Brain microvascular endothelial cell (primary cell): ENCODE measurements at regions not wholly inside any gene's neighbourhood (a gene's known extent, or its start where the extent isn't known, plus 50 kb on each side); places are given as distances from the start of the nearest gene placed in this dataset.

Source experiments
- DNase-seq: peaks from one replicate; pipeline ENCODE4 v3.0.0-alpha.2; 2020
- H3K27ac ChIP-seq: fragments of 250-450 bp; sonication (Bioruptor Pico); 2 replicates; pipeline ENCODE4 v1.5.1; 2020; ENCODE audit warnings: mild to moderate bottlenecking, moderate library complexity
- H3K27me3 ChIP-seq: fragments of 250-450 bp; sonication (Bioruptor Pico); replicated peaks from 2 replicates; pipeline ENCODE4 v1.5.1; 2020; ENCODE audit warnings: mild to moderate bottlenecking
- H3K36me3 ChIP-seq: fragments of 250-450 bp; sonication (Bioruptor Pico); replicated peaks from 2 replicates; pipeline ENCODE4 v1.5.1; 2020; ENCODE audit warnings: mild to moderate bottlenecking
- H3K4me3 ChIP-seq: 2 replicates; pipeline ENCODE4 v1.5.1; 2011; ENCODE audit warnings: low read depth, mild to moderate bottlenecking, control low read depth, low read length, moderate library complexity
- CTCF ChIP-seq: IDR thresholded peaks from 2 replicates; pipeline ENCODE4 v1.5.1; 2011; ENCODE audit warnings: low read depth, mild to moderate bottlenecking, moderate library complexity, low read length, control low read depth, inconsistent platforms; ENCODE audit errors: missing control alignments
- in situ Hi-C: cut with HindIII; loops from 2 replicates; pipeline ENCODE4 v1.10.0; 2017; ENCODE audit warnings: low sequenced_read_pairs, low pct_ligation_motif_present

- in situ Hi-C loops, result no loop called here
These were observed 257.8 kb downstream of the ARAP2 start for GRCh38 chr4:35986537-35986936.

GRCh38 chr4:35993606-35994005, 250.7 kb downstream of the ARAP2 start:
- no peaks in the 10 kb centered on the region for H3K27me3 ChIP-seq
- H3K36me3 ChIP-seq, result no peaks in the 10 kb centered on the region
- no peak overlapping the region for H3K4me3 ChIP-seq
- TF ChIP-seq CTCF, result no peak
- no peak for DNase-seq
- H3K27ac ChIP-seq, result no peak overlapping the region
- in situ Hi-C loops, result no loop called here

More at GRCh38 chr4:35986537-35986936, 257.8 kb downstream of the ARAP2 start:
- Histone ChIP-seq H3K4me3 (no peak overlapping the region), H3K27me3 (no peaks in the 10 kb centered on the region), H3K36me3 (no peaks in the 10 kb centered on the region), H3K27ac (no peak overlapping the region)
- no peak for TF ChIP-seq CTCF
- no peak for DNase-seq

- no peak for TF ChIP-seq CTCF
- no peaks in the 10 kb centered on the region for H3K27me3 ChIP-seq
- no peak for DNase-seq
- in situ Hi-C loops, result no loop called here
- no peak overlapping the region for H3K27ac ChIP-seq
- no peaks in the 10 kb centered on the region for H3K36me3 ChIP-seq
- H3K4me3 ChIP-seq, result no peak overlapping the region
These were observed 243.3 kb downstream of the ARAP2 start for GRCh38 chr4:36000941-36001557.

GRCh38 chr4:36003051-36003450, 241.3 kb downstream of the ARAP2 start:
- TF ChIP-seq CTCF, result no peak
- no peak overlapping the region for H3K27ac ChIP-seq
- in situ Hi-C loops, result no loop called here

GRCh38 chr4:36004204-36004851, 240.0 kb downstream of the ARAP2 start:
- no peak for TF ChIP-seq CTCF
- Histone ChIP-seq H3K36me3 (no peaks in the 10 kb centered on the region), H3K4me3 (no peak overlapping the region), H3K27me3 (no peaks in the 10 kb centered on the region), H3K27ac (no peak overlapping the region)
- DNase-seq, result no peak
- in situ Hi-C loops, result no loop called here

More at GRCh38 chr4:36003051-36003450, 241.3 kb downstream of the ARAP2 start:
- Histone ChIP-seq H3K36me3 (no peaks in the 10 kb centered on the region), H3K27me3 (no peaks in the 10 kb centered on the region), H3K4me3 (no peak overlapping the region)
- DNase-seq, result no peak
